ENCODE measurements at regions not wholly inside any gene's neighbourhood (a gene's known extent, or its start where the extent isn't known, plus 50 kb on each side); places are given as distances from the start of the nearest gene placed in this dataset.

DNA sequence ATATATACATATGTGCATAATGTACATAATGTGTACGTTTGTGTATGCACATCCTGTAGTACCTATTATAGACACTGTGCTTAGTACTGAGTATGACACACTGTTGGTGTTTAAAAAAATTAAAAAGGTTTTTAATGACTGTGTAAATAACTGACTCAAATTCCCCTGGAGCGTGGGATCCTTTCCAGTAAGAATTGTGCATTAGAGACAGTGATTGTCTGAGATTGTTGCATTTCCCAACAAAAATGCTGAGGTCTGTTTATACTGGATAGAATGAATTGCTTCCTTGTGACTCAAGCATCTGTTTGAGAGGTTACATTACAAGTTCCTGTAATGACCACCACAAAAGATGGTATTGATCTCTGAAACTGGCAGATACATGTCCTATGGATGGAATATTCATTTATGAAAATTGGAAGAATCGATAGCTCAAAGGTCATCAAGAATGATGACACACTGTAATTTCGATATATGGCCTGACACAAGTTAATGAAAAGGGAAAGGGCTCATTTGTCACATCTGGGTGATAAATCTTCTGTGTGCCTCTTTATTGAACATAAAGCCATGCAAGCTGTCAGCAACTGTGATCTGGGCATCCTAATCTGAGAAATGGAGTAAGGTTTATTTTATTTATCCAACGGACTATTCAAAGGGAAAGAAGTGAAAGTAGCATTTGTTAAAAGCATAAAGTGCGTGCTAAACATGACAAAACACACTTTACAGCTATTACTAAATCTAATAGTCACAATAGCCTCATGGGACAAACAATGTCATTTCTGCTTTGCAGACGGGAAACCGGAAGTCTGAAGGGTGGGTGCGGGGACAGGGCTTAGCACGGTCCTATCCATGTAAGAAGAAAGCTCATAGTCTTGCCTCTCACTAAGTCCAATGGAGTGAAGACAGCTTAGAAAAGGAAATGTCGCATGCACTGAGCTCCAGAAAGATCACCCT lies 228.8 kb downstream of the CDH11 start:
- intact Hi-C loops (cut with micrococcal nuclease; ENCODE audit: unreplicated experiment), result no loop called here
- BruUV-seq (replicated peaks), result no TSS peak
- Mint-ChIP-seq H3K27ac (ENCODE audit: unreplicated experiment) (no peak overlapping the region), H3K27me3 (ENCODE audit: insufficient read depth, unreplicated experiment) (peaks cover 22% of the 10 kb centered on the region), H3K9me3 (ENCODE audit: unreplicated experiment) (no peaks in the 10 kb centered on the region), H3K36me3 (ENCODE audit: insufficient read depth, unreplicated experiment) (no peaks in the 10 kb centered on the region), H3K4me3 (ENCODE audit: unreplicated experiment) (no peak overlapping the region), H3K4me1 (ENCODE audit: low read depth, unreplicated experiment) (no peaks in the 10 kb centered on the region)
- Histone ChIP-seq H3K4me1 (0 out of 2 replicates have a peak, but pooled peaks cover 3% of the 10 kb centered on the region), H3K4me3 (ENCODE audit: low read depth, low read length) (no peak overlapping the region), H3K36me3 (ENCODE audit: control insufficient read depth, insufficient read depth, low read length) (no peaks in the 10 kb centered on the region), H3K9me3 (no peaks in the 10 kb centered on the region), H3K27me3 (replicated peaks; ENCODE audit: control insufficient read depth, insufficient read depth, low read length) (no peaks in the 10 kb centered on the region; the same call in 1 of the 2 replicates)
- CTCF ChIA-PET, result no interaction called here
- no peak for DNase-seq
- POLR2A ChIA-PET, result no interaction called here
- TF ChIP-seq, protein P1, sequence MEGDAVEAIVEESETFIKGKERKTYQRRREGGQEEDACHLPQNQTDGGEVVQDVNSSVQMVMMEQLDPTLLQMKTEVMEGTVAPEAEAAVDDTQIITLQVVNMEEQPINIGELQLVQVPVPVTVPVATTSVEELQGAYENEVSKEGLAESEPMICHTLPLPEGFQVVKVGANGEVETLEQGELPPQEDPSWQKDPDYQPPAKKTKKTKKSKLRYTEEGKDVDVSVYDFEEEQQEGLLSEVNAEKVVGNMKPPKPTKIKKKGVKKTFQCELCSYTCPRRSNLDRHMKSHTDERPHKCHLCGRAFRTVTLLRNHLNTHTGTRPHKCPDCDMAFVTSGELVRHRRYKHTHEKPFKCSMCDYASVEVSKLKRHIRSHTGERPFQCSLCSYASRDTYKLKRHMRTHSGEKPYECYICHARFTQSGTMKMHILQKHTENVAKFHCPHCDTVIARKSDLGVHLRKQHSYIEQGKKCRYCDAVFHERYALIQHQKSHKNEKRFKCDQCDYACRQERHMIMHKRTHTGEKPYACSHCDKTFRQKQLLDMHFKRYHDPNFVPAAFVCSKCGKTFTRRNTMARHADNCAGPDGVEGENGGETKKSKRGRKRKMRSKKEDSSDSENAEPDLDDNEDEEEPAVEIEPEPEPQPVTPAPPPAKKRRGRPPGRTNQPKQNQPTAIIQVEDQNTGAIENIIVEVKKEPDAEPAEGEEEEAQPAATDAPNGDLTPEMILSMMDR (IDR thresholded peaks at IDR 0.05; ENCODE audit: insufficient read depth in 1 of 2, low read depth in 1 of 2, low read length in 1 of 2, severe bottlenecking in 1 of 2, unreplicated experiment in 1 of 2), result no peak

DNA sequence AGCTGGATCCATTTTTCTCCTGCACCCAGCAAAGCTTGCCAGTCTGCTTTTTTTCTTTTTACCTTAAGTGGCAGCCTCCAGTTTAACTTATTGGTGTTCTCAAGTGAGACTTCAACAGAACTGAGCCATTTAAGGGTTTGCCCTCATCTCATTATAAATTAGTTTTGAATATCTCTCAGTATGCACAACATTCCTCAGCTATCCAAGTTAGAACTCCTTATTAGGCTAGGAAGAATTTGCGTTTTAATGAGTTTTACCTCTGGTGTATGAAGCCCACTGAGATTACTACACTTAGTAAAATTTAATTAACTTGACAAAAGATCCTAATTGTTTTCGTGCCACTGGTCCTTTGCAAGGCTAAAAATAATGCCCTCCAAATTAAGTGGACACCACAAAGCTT lies 232.4 kb downstream of the CDH11 start:
- H3K27ac Mint-ChIP-seq (ENCODE audit: unreplicated experiment), result no peak overlapping the region
- H3K4me1 ChIP-seq, result 0 out of 2 replicates have a peak, but pooled peaks cover 3% of the 10 kb centered on the region
- H3K4me3 Mint-ChIP-seq (ENCODE audit: unreplicated experiment), result no peak overlapping the region
- H3K36me3 ChIP-seq (ENCODE audit: control insufficient read depth, insufficient read depth, low read length), result no peaks in the 10 kb centered on the region
- peaks cover 22% of the 10 kb centered on the region for H3K27me3 Mint-ChIP-seq (ENCODE audit: insufficient read depth, unreplicated experiment)
- H3K9me3 Mint-ChIP-seq (ENCODE audit: unreplicated experiment), result no peaks in the 10 kb centered on the region
- TF ChIP-seq, protein P1 (IDR thresholded peaks at IDR 0.05; ENCODE audit: insufficient read depth in 1 of 2, low read depth in 1 of 2, low read length in 1 of 2, severe bottlenecking in 1 of 2, unreplicated experiment in 1 of 2), result no peak
- no peaks in the 10 kb centered on the region; the same call in 1 of the 2 replicates for H3K27me3 ChIP-seq (replicated peaks; ENCODE audit: control insufficient read depth, insufficient read depth, low read length)
- DNase-seq, result no peak
- H3K4me3 ChIP-seq (ENCODE audit: low read depth, low read length), result no peak overlapping the region
- ChIA-PET CTCF (no interaction called here), POLR2A (no interaction called here)
- H3K4me1 Mint-ChIP-seq (ENCODE audit: low read depth, unreplicated experiment), result no peaks in the 10 kb centered on the region
- intact Hi-C loops (cut with micrococcal nuclease; ENCODE audit: unreplicated experiment), result no loop called here
- H3K36me3 Mint-ChIP-seq (ENCODE audit: insufficient read depth, unreplicated experiment), result no peaks in the 10 kb centered on the region
- BruUV-seq (replicated peaks), result no TSS peak
- no peaks in the 10 kb centered on the region for H3K9me3 ChIP-seq

DNA sequence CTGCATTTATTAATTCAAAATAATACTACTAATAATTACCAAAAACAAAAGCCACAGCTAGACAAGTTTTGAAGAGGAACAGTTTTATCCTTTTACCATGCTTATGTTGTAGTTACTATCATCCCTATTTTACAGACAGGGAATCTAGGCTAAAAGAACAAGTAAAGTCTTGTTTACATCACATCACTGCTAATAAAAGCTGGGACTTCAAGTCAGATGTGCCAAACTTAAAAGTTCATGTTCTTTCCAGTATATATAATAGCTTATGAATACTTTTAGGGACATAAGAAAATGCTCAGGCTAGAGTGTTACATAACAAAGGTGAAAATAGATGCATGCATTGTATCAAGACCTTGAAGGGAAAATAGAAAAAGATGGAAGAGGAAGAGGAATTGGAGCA lies 234.2 kb downstream of the CDH11 start:
- no TSS peak for BruUV-seq (replicated peaks)
- Mint-ChIP-seq H3K4me3 (ENCODE audit: unreplicated experiment) (no peak overlapping the region), H3K27me3 (ENCODE audit: insufficient read depth, unreplicated experiment) (peaks cover 15% of the 10 kb centered on the region), H3K9me3 (ENCODE audit: unreplicated experiment) (no peaks in the 10 kb centered on the region), H3K4me1 (ENCODE audit: low read depth, unreplicated experiment) (no peaks in the 10 kb centered on the region), H3K36me3 (ENCODE audit: insufficient read depth, unreplicated experiment) (no peaks in the 10 kb centered on the region), H3K27ac (ENCODE audit: unreplicated experiment) (no peak overlapping the region)
- TF ChIP-seq, protein P1 (IDR thresholded peaks at IDR 0.05; ENCODE audit: insufficient read depth in 1 of 2, low read depth in 1 of 2, low read length in 1 of 2, severe bottlenecking in 1 of 2, unreplicated experiment in 1 of 2), result no peak
- CTCF ChIA-PET, result no interaction called here
- H3K4me3 ChIP-seq (ENCODE audit: low read depth, low read length), result no peak overlapping the region
- no peaks in the 10 kb centered on the region for H3K9me3 ChIP-seq
- no peaks in the 10 kb centered on the region for H3K4me1 ChIP-seq
- intact Hi-C loops (cut with micrococcal nuclease; ENCODE audit: unreplicated experiment), result no loop called here
- no peaks in the 10 kb centered on the region for H3K27me3 ChIP-seq (replicated peaks; ENCODE audit: control insufficient read depth, insufficient read depth, low read length)
- H3K36me3 ChIP-seq (ENCODE audit: control insufficient read depth, insufficient read depth, low read length), result no peaks in the 10 kb centered on the region
- DNase-seq, result no peak
- POLR2A ChIA-PET, result no interaction called here
